ENCODE measurements at regions not wholly inside any gene's neighbourhood (a gene's known extent, or its start where the extent isn't known, plus 50 kb on each side); places are given as distances from the start of the nearest gene placed in this dataset.

GRCh38 chr14:71692496-71692895 is 239.7 kb upstream of the RGS6 start:
- no peak for DNase-seq

- peak; percentile 47 for DNase-seq
These were observed 238.8 kb upstream of the RGS6 start for GRCh38 chr14:71693381-71693780.

GRCh38 chr14:71694591-71695530 is 237.4 kb upstream of the RGS6 start:
- no peak for DNase-seq

- no peak for DNase-seq
These were observed 236.4 kb upstream of the RGS6 start for GRCh38 chr14:71695611-71696350.

- peak; percentile 61 for DNase-seq
These were observed 234.2 kb upstream of the RGS6 start for GRCh38 chr14:71698027-71698426.

GRCh38 chr14:71698673-71699072 is 233.6 kb upstream of the RGS6 start:
- DNase-seq: no peak

- DNase-seq: no peak
These were observed 230.2 kb upstream of the RGS6 start for GRCh38 chr14:71701990-71702389.

- DNase-seq: no peak
These were observed 229.4 kb upstream of the RGS6 start for GRCh38 chr14:71702786-71703185.

GRCh38 chr14:71703477-71703876 is 228.8 kb upstream of the RGS6 start:
- DNase-seq: no peak

- DNase-seq: no peak
These were observed 228.0 kb upstream of the RGS6 start for GRCh38 chr14:71704210-71704609.

- no peak for DNase-seq
These were observed 226.8 kb upstream of the RGS6 start for GRCh38 chr14:71705460-71705859.

GRCh38 chr14:71709076-71709475 is 223.2 kb upstream of the RGS6 start:
- no peak for DNase-seq

- no peak for DNase-seq
These were observed 222.2 kb upstream of the RGS6 start for GRCh38 chr14:71709987-71710386.

- DNase-seq: peak; percentile 19
These were observed 221.1 kb upstream of the RGS6 start for GRCh38 chr14:71711125-71711524.

- DNase-seq: no peak
These were observed 220.6 kb upstream of the RGS6 start for GRCh38 chr14:71711619-71712018.

- DNase-seq: no peak
These were observed 219.8 kb upstream of the RGS6 start for GRCh38 chr14:71712478-71712877.

- no peak for DNase-seq
These were observed 219.2 kb upstream of the RGS6 start for GRCh38 chr14:71713016-71713415.

GRCh38 chr14:71713451-71713850 is 218.8 kb upstream of the RGS6 start:
- DNase-seq: no peak

GRCh38 chr14:71714225-71714624 is 218.0 kb upstream of the RGS6 start:
- no peak for DNase-seq

GRCh38 chr14:71716041-71716772 is 216.0 kb upstream of the RGS6 start:
- DNase-seq: no peak

GRCh38 chr14:71720978-71721624 is 211.1 kb upstream of the RGS6 start:
- DNase-seq: peak; percentile 64

GRCh38 chr14:71721791-71722190 is 210.4 kb upstream of the RGS6 start:
- DNase-seq: no peak

GRCh38 chr14:71722885-71723284 is 209.3 kb upstream of the RGS6 start:
- DNase-seq: peak; percentile 69
